Mesendoderm (in vitro differentiated cells): ENCODE measurements at regions not wholly inside any gene's neighbourhood (a gene's known extent, or its start where the extent isn't known, plus 50 kb on each side); places are given as distances from the start of the nearest gene placed in this dataset.
"Not testable (repeated sequence)": the region's sequence is repeated elsewhere in the genome, so short reads cannot be mapped to it uniquely, and the experiment has no call there.

Experiments used
- DNase-seq: peaks from one replicate; pipeline ENCODE4 v3.0.0; 2013
- H2AK5ac ChIP-seq: 2 replicates; pipeline ENCODE4 v1.6.1; 2013; ENCODE audit warnings: low read length, inconsistent platforms
- H2BK120ac ChIP-seq: 2 replicates; pipeline ENCODE4 v1.6.1; 2013; ENCODE audit warnings: low read depth, mild to moderate bottlenecking, low read length, moderate library complexity, mixed read lengths
- H2BK15ac ChIP-seq: replicated peaks from 2 replicates; pipeline ENCODE4 v1.6.1; 2013; ENCODE audit warnings: low read depth, mild to moderate bottlenecking, moderate library complexity
- H2BK5ac ChIP-seq: 2 replicates; pipeline ENCODE4 v1.6.1; 2013; ENCODE audit warnings: low read length, inconsistent platforms
- H3K18ac ChIP-seq: 2 replicates; pipeline ENCODE4 v1.6.1; 2013; ENCODE audit warnings: mild to moderate bottlenecking, low read length, mixed read lengths
- H3K23ac ChIP-seq: one replicate; pipeline ENCODE4 v1.6.1; 2013; ENCODE audit warnings: low read length
- H3K27ac ChIP-seq: 2 replicates; pipeline ENCODE4 v1.5.1; 2013; ENCODE audit warnings: low read depth, mild to moderate bottlenecking, inconsistent platforms, low read length, moderate library complexity
- H3K27me3 ChIP-seq: 2 replicates; pipeline ENCODE4 v1.6.1; 2013; ENCODE audit warnings: low read length, control low read depth, mild to moderate bottlenecking, inconsistent platforms; ENCODE audit not compliant: insufficient read depth, poor library complexity
- H3K36me3 ChIP-seq: 2 replicates; pipeline ENCODE4 v1.6.1; 2013; ENCODE audit warnings: low read length, inconsistent platforms; ENCODE audit not compliant: control insufficient read depth, insufficient read depth
- H3K4ac ChIP-seq: one replicate; pipeline ENCODE4 v1.6.1; 2013; ENCODE audit warnings: low read depth, mild to moderate bottlenecking, low read length, moderate library complexity
- H3K4me1 ChIP-seq: 2 replicates; pipeline ENCODE4 v1.6.1; 2013; ENCODE audit warnings: low read depth, low read length, inconsistent platforms; ENCODE audit not compliant: control insufficient read depth
- H3K4me2 ChIP-seq: 2 replicates; pipeline ENCODE4 v1.6.1; 2013; ENCODE audit warnings: low read length
- H3K4me3 ChIP-seq: 2 replicates; pipeline ENCODE4 v1.5.1; 2013; ENCODE audit warnings: mild to moderate bottlenecking, low read length
- H3K56ac ChIP-seq: one replicate; pipeline ENCODE4 v1.6.1; 2013; ENCODE audit warnings: low read length
- H3K79me1 ChIP-seq: 2 replicates; pipeline ENCODE4 v1.6.1; 2013; ENCODE audit warnings: low read length, inconsistent platforms
- H3K79me2 ChIP-seq: 2 replicates; pipeline ENCODE4 v1.6.1; 2013; ENCODE audit warnings: mild to moderate bottlenecking, low read length; ENCODE audit not compliant: control insufficient read depth, insufficient read depth
- H3K9ac ChIP-seq: 2 replicates; pipeline ENCODE4 v1.6.1; 2013; ENCODE audit warnings: low read length, inconsistent platforms
- H4K5ac ChIP-seq: one replicate; pipeline ENCODE4 v1.6.1; 2013; ENCODE audit warnings: low read length
- H4K8ac ChIP-seq: one replicate; pipeline ENCODE4 v1.6.1; 2013; ENCODE audit warnings: low read depth, mild to moderate bottlenecking, control low read depth, low read length, moderate library complexity
- WGBS: extraction: QIAGEN DNeasy Blood & Tissue Kit; methylation state at CpG from one replicate; pipeline ENCODE4 v1.1.7; 2013; ENCODE audit warnings: low lambda C conversion rate, missing lambda C conversion rate; ENCODE audit not compliant: insufficient coverage; ENCODE audit errors: extremely low coverage; 5-methylcytosine and 5-hydroxymethylcytosine counted together

- Histone ChIP-seq H2BK120ac (no peak overlapping the region), H3K36me3 (no peaks in the 10 kb centered on the region), H3K23ac (no peak overlapping the region), H2BK15ac (no peak overlapping the region), H3K27me3 (no peaks in the 10 kb centered on the region), H3K4me2 (no peak overlapping the region), H4K8ac (no peak overlapping the region), H3K4me3 (no peak overlapping the region), H3K79me1 (no peaks in the 10 kb centered on the region), H3K4ac (no peak overlapping the region), H3K9ac (no peak overlapping the region), H3K4me1 (no peaks in the 10 kb centered on the region), H3K79me2 (no peaks in the 10 kb centered on the region), H2AK5ac (no peak overlapping the region), H3K27ac (no peak overlapping the region), H4K5ac (no peak overlapping the region), H3K18ac (no peak overlapping the region), H2BK5ac (no peak overlapping the region), H3K56ac (no peak overlapping the region)
- no peak for DNase-seq
- WGBS, result no CpG with 5 or more reads among the region's 1 CpG
Observed at GRCh38 chr6:135622081-135622480, 124.5 kb upstream of the AHI1 start.

- DNase-seq, result no peak
Observed at GRCh38 chr6:135623979-135624378, 126.4 kb upstream of the AHI1 start.

GRCh38 chr6:135624402-135625295 lies 127.1 kb upstream of the AHI1 start:
- no peaks in the 10 kb centered on the region for H3K4me1 ChIP-seq
- no peak overlapping the region for H3K56ac ChIP-seq
- H3K4me3 ChIP-seq, result no peak overlapping the region
- no peaks in the 10 kb centered on the region for H3K79me1 ChIP-seq
- no peak overlapping the region for H4K5ac ChIP-seq
- no peak overlapping the region for H3K4ac ChIP-seq
- H3K4me2 ChIP-seq, result no peak overlapping the region
- H3K36me3 ChIP-seq, result no peaks in the 10 kb centered on the region
- H4K8ac ChIP-seq, result no peak overlapping the region
- DNase-seq, result no peak
- H3K27me3 ChIP-seq, result no peaks in the 10 kb centered on the region
- H2BK120ac ChIP-seq, result no peak overlapping the region
- no CpG with 5 or more reads among the region's 9 CpGs for WGBS
- no peak overlapping the region for H2BK5ac ChIP-seq
- no peaks in the 10 kb centered on the region for H3K79me2 ChIP-seq
- no peak overlapping the region for H3K23ac ChIP-seq
- no peak overlapping the region for H2BK15ac ChIP-seq
- H3K18ac ChIP-seq, result no peak overlapping the region
- H2AK5ac ChIP-seq, result no peak overlapping the region
- no peak overlapping the region for H3K27ac ChIP-seq
- H3K9ac ChIP-seq, result no peak overlapping the region

More at GRCh38 chr6:135623979-135624378, 126.4 kb upstream of the AHI1 start:
- Histone ChIP-seq H3K4me3 (no peak overlapping the region), H3K56ac (no peak overlapping the region), H4K8ac (no peak overlapping the region), H4K5ac (no peak overlapping the region), H2BK5ac (no peak overlapping the region), H3K27ac (no peak overlapping the region), H2BK15ac (no peak overlapping the region), H3K4me2 (no peak overlapping the region), H3K36me3 (no peaks in the 10 kb centered on the region), H2AK5ac (no peak overlapping the region), H3K4me1 (no peaks in the 10 kb centered on the region), H3K27me3 (no peaks in the 10 kb centered on the region), H3K18ac (no peak overlapping the region), H3K23ac (no peak overlapping the region), H3K79me1 (no peaks in the 10 kb centered on the region), H3K4ac (no peak overlapping the region), H3K79me2 (no peaks in the 10 kb centered on the region), H3K9ac (no peak overlapping the region), H2BK120ac (no peak overlapping the region)
- WGBS, result no CpG with 5 or more reads among the region's 1 CpG

GRCh38 chr6:135626001-135626400 lies 128.5 kb upstream of the AHI1 start:
- H4K5ac ChIP-seq, DNase-seq, H3K36me3 ChIP-seq, H3K23ac ChIP-seq, H3K4me3 ChIP-seq, H3K27ac ChIP-seq, H3K4me1 ChIP-seq, H2BK5ac ChIP-seq, H3K79me1 ChIP-seq, H2BK15ac ChIP-seq, H4K8ac ChIP-seq, H3K9ac ChIP-seq, H3K4ac ChIP-seq, H3K56ac ChIP-seq, H2BK120ac ChIP-seq, H2AK5ac ChIP-seq, H3K79me2 ChIP-seq, H3K18ac ChIP-seq, H3K27me3 ChIP-seq, H3K4me2 ChIP-seq: not testable (repeated sequence)
- WGBS, result no CpG with 5 or more reads among the region's 7 CpGs

- Histone ChIP-seq H3K4me1 (peaks cover 2% of the 10 kb centered on the region), H4K8ac (no peak overlapping the region)
Observed at GRCh38 chr6:135627092-135627715, 129.7 kb upstream of the AHI1 start.

More at GRCh38 chr6:135627092-135627715, 129.7 kb upstream of the AHI1 start:
- Histone ChIP-seq H3K79me2 (no peaks in the 10 kb centered on the region), H3K27me3 (no peaks in the 10 kb centered on the region), H3K18ac (no peak overlapping the region), H2AK5ac (no peak overlapping the region), H2BK15ac (no peak overlapping the region), H3K4ac (no peak overlapping the region), H2BK5ac (no peak overlapping the region), H3K56ac (no peak overlapping the region), H4K5ac (no peak overlapping the region), H3K4me2 (no peak overlapping the region), H3K23ac (no peak overlapping the region), H3K4me3 (no peak overlapping the region), H3K36me3 (no peaks in the 10 kb centered on the region), H3K9ac (no peak overlapping the region), H3K27ac (no peak overlapping the region), H2BK120ac (no peak overlapping the region), H3K79me1 (no peaks in the 10 kb centered on the region)
- no peak for DNase-seq
